ENCODE measurements at regions not wholly inside any gene's neighbourhood (a gene's known extent, or its start where the extent isn't known, plus 50 kb on each side); places are given as distances from the start of the nearest gene placed in this dataset.

GRCh38 chr16:85231959-85232358 is 119.7 kb upstream of the CIBAR2 start:
- TF ChIP-seq, protein P1, sequence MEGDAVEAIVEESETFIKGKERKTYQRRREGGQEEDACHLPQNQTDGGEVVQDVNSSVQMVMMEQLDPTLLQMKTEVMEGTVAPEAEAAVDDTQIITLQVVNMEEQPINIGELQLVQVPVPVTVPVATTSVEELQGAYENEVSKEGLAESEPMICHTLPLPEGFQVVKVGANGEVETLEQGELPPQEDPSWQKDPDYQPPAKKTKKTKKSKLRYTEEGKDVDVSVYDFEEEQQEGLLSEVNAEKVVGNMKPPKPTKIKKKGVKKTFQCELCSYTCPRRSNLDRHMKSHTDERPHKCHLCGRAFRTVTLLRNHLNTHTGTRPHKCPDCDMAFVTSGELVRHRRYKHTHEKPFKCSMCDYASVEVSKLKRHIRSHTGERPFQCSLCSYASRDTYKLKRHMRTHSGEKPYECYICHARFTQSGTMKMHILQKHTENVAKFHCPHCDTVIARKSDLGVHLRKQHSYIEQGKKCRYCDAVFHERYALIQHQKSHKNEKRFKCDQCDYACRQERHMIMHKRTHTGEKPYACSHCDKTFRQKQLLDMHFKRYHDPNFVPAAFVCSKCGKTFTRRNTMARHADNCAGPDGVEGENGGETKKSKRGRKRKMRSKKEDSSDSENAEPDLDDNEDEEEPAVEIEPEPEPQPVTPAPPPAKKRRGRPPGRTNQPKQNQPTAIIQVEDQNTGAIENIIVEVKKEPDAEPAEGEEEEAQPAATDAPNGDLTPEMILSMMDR (conservative IDR thresholded peaks at IDR 0.05; ENCODE audit: low read length): no peak
- TF ChIP-seq EZH2phosphoT487 (IDR thresholded peaks at IDR 0.05; ENCODE audit: borderline replicate concordance): no peak

Measured in Loucy (cell line).